Keratinocyte (primary cell): ENCODE measurements at regions not wholly inside any gene's neighbourhood (a gene's known extent, or its start where the extent isn't known, plus 50 kb on each side); places are given as distances from the start of the nearest gene placed in this dataset.

ENCODE experiments used
- DNase-seq: peaks from one replicate; pipeline ENCODE4 v3.0.0-alpha.2; 2011; ENCODE audit warnings: low read depth, missing footprints, low spot score
- FAIRE-seq: peaks from 2 replicates; lab custom pipeline; 2011; peaks lifted over from hg19 to GRCh38; lab: Jason Lieb, UNC
- H2AFZ ChIP-seq: 2 replicates; pipeline ENCODE4 v1.6.0; 2012; ENCODE audit warnings: low read length, control low read depth, inconsistent platforms; ENCODE audit not compliant: control insufficient read depth
- H3K27ac ChIP-seq: 2 replicates; pipeline ENCODE4 v1.5.1; 2011; ENCODE audit warnings: low read length; ENCODE audit not compliant: control insufficient read depth, insufficient read depth
- H3K27me3 ChIP-seq: 3 replicates; pipeline ENCODE4 v1.6.0; 2011; ENCODE audit warnings: low read length; ENCODE audit not compliant: control insufficient read depth, insufficient read depth; ENCODE audit errors: extremely low read depth
- H3K36me3 ChIP-seq, 2 experiments: 2 replicates in 1 of 2; 3 replicates in 1 of 2; pipeline ENCODE4 v1.5.1; 2011; ENCODE audit warnings: low read length in 2 of 2, mild to moderate bottlenecking in 1 of 2; ENCODE audit not compliant: control insufficient read depth in 2 of 2, insufficient read depth in 2 of 2; ENCODE audit errors: extremely low read depth in 1 of 2
- H3K4me1 ChIP-seq: 3 replicates; pipeline ENCODE4 v1.5.1; 2011; ENCODE audit warnings: low read length; ENCODE audit not compliant: control insufficient read depth, insufficient read depth; ENCODE audit errors: extremely low read depth
- H3K4me2 ChIP-seq: 3 replicates; pipeline ENCODE4 v1.6.0; 2011; ENCODE audit warnings: low read depth, low read length; ENCODE audit not compliant: control insufficient read depth, insufficient read depth; ENCODE audit errors: extremely low read depth
- H3K4me3 ChIP-seq, 3 experiments: fragments of 200-600 bp in 1 of 3; sonication (generic) in 1 of 3; 2 replicates in 2 of 3; 3 replicates in 1 of 3; pipeline ENCODE4 v1.5.1; 2011 to 2016; ENCODE audit warnings: low read length in 3 of 3, mild to moderate bottlenecking in 3 of 3, control low read depth in 2 of 3, inconsistent platforms in 1 of 3, low read depth in 1 of 3, mixed read lengths in 1 of 3, mixed run types in 1 of 3, moderate library complexity in 1 of 3; ENCODE audit not compliant: control insufficient read depth in 2 of 3, insufficient read depth in 2 of 3; ENCODE audit errors: extremely low read depth in 1 of 3
- H3K79me2 ChIP-seq: 2 replicates; pipeline ENCODE4 v1.6.0; 2012; ENCODE audit warnings: low read length; ENCODE audit not compliant: control insufficient read depth, insufficient read depth
- H3K9ac ChIP-seq: 3 replicates; pipeline ENCODE4 v1.6.0; 2011; ENCODE audit warnings: low read length; ENCODE audit not compliant: control insufficient read depth, insufficient read depth; ENCODE audit errors: extremely low read depth
- H3K9me1 ChIP-seq: 3 replicates; pipeline ENCODE4 v1.6.0; 2011; ENCODE audit warnings: low read length; ENCODE audit not compliant: control insufficient read depth, insufficient read depth; ENCODE audit errors: extremely low read depth
- H3K9me3 ChIP-seq: 2 replicates; pipeline ENCODE4 v1.5.1; 2012; ENCODE audit warnings: low read depth, low read length; ENCODE audit not compliant: control insufficient read depth
- H4K20me1 ChIP-seq: 3 replicates; pipeline ENCODE4 v1.6.0; 2011; ENCODE audit warnings: low read length; ENCODE audit not compliant: control insufficient read depth, insufficient read depth; ENCODE audit errors: extremely low read depth
- CTCF ChIP-seq, 3 experiments: IDR thresholded peaks in 1 of 3; conservative IDR thresholded peaks in 1 of 3; optimal IDR thresholded peaks in 1 of 3; 2 replicates in 2 of 3; 3 replicates in 1 of 3; pipeline versions ENCODE3 to v1.5.1; 2011; ENCODE audit warnings: low read length in 3 of 3, mild to moderate bottlenecking in 3 of 3, moderate library complexity in 2 of 3, control low read depth in 1 of 3, inconsistent platforms in 1 of 3; ENCODE audit not compliant: insufficient read depth in 2 of 3; ENCODE audit errors: extremely low read depth in 1 of 3
- EZH2 ChIP-seq: IDR thresholded peaks from one replicate; pipeline ENCODE4 v1.6.1; 2012; ENCODE audit warnings: inconsistent platforms, mild to moderate bottlenecking, low read length, moderate library complexity
- dilution Hi-C: fragments of 300-500 bp; cut with MboI; formaldehyde crosslinking; loops from one replicate; pipeline ENCODE4 v1.7.0; 2020; ENCODE audit warnings: low sequenced_read_pairs; ENCODE audit not compliant: extremely low pct_ligation_motif_present

- no peak for TF ChIP-seq EZH2
- TF ChIP-seq CTCF (optimal IDR thresholded peaks at IDR 0.05 in 1 of 3, IDR thresholded peaks at IDR 0.05 in 1 of 3, conservative IDR thresholded peaks at IDR 0.05 in 1 of 3; ENCODE audit: extremely low read depth in 1 of 3, insufficient read depth in 2 of 3, low read length in 3 of 3) = no peak
- FAIRE-seq (no peak), DNase-seq (no peak)
- no peaks in the 10 kb centered on the region for H3K4me1 ChIP-seq
- H3K9me3 ChIP-seq = no peaks in the 10 kb centered on the region
- no peaks in the 10 kb centered on the region for H4K20me1 ChIP-seq
- no peaks in the 10 kb centered on the region for H3K9me1 ChIP-seq
- H3K36me3 ChIP-seq = no peaks in the 10 kb centered on the region
- H3K9ac ChIP-seq = no peak overlapping the region
- no peak overlapping the region for H3K27ac ChIP-seq
- H3K4me2 ChIP-seq = no peak overlapping the region
- dilution Hi-C loops = no loop called here
- no peak overlapping the region for H2AFZ ChIP-seq
- H3K4me3 ChIP-seq = no peak overlapping the region
- H3K27me3 ChIP-seq = no peaks in the 10 kb centered on the region
- H3K79me2 ChIP-seq = no peaks in the 10 kb centered on the region
Observed at GRCh38 chr18:40326985-40327384, 1628.0 kb upstream of the PIK3C3 start.

GRCh38 chr18:40325988-40326387 is 1629.0 kb upstream of the PIK3C3 start:
- TF ChIP-seq EZH2 (no peak), CTCF (optimal IDR thresholded peaks at IDR 0.05 in 1 of 3, IDR thresholded peaks at IDR 0.05 in 1 of 3, conservative IDR thresholded peaks at IDR 0.05 in 1 of 3; ENCODE audit: extremely low read depth in 1 of 3, insufficient read depth in 2 of 3, low read length in 3 of 3) (no peak)
- Histone ChIP-seq H3K9me3 (no peaks in the 10 kb centered on the region), H2AFZ (no peak overlapping the region), H3K4me2 (no peak overlapping the region), H3K79me2 (no peaks in the 10 kb centered on the region), H3K9ac (no peak overlapping the region), H3K9me1 (no peaks in the 10 kb centered on the region), H3K4me3 (no peak overlapping the region), H3K36me3 (no peaks in the 10 kb centered on the region), H3K27me3 (no peaks in the 10 kb centered on the region), H3K4me1 (no peaks in the 10 kb centered on the region), H3K27ac (no peak overlapping the region), H4K20me1 (no peaks in the 10 kb centered on the region)
- DNase-seq = no peak
- FAIRE-seq = no peak
- dilution Hi-C loops = no loop called here
